OCI-LY3 (cell line): ENCODE measurements at regions not wholly inside any gene's neighbourhood (a gene's known extent, or its start where the extent isn't known, plus 50 kb on each side); places are given as distances from the start of the nearest gene placed in this dataset.

Experiments used
- H2AFZ ChIP-seq: fragments of 200-600, 300-600 bp; shearing (Covaris generic); 2 replicates; pipeline ENCODE4 v1.6.0; 2014; ENCODE audit warnings: antibody characterized with exemption, low read depth, low read length
- H3K27ac ChIP-seq: fragments of 200-600, 300-600 bp; sonication (generic); 2 replicates; pipeline ENCODE4 v1.5.1; 2014; ENCODE audit warnings: mild to moderate bottlenecking, low read length, moderate library complexity, mixed read lengths
- H3K27me3 ChIP-seq: fragments of 200-600, 300-600 bp; sonication (generic); 2 replicates; pipeline ENCODE4 v1.6.1; 2014; ENCODE audit warnings: low read depth, low read length, mixed read lengths
- H3K36me3 ChIP-seq: fragments of 200-600, 300-600 bp; sonication (generic); replicated peaks from 2 replicates; pipeline ENCODE3; 2014; ENCODE audit warnings: low read depth, low read length, mixed read lengths
- H3K4me1 ChIP-seq: fragments of 300-600, 200-600 bp; sonication (generic); 2 replicates; pipeline ENCODE4 v1.6.1; 2014; ENCODE audit warnings: low read length, mixed read lengths
- H3K4me2 ChIP-seq: fragments of 200-600, 300-600 bp; sonication (generic); 2 replicates; pipeline ENCODE4 v1.6.1; 2014; ENCODE audit warnings: low read length, mixed read lengths
- H3K4me3 ChIP-seq: fragments of 300-600, 200-600 bp; sonication (generic); 2 replicates; pipeline ENCODE4 v1.5.1; 2014; ENCODE audit warnings: antibody characterized with exemption, mild to moderate bottlenecking, low read length, moderate library complexity
- H3K79me2 ChIP-seq: fragments of 300-600, 200-600 bp; shearing (Covaris generic); 2 replicates; pipeline ENCODE4 v1.6.1; 2014; ENCODE audit warnings: mild to moderate bottlenecking, low read length, mixed read lengths
- H3K9ac ChIP-seq: fragments of 300-600, 200-600 bp; shearing (Covaris generic); 2 replicates; pipeline ENCODE4 v1.6.0; 2014; ENCODE audit warnings: mild to moderate bottlenecking, low read length, moderate library complexity
- H3K9me3 ChIP-seq: fragments of 200-600, 300-600 bp; shearing (Covaris generic); 2 replicates; pipeline ENCODE4 v1.6.1; 2014; ENCODE audit warnings: low read length, mixed read lengths; ENCODE audit not compliant: insufficient read depth
- H4K20me1 ChIP-seq: fragments of 200-600, 300-600 bp; sonication (generic); 2 replicates; pipeline ENCODE4 v1.6.1; 2016; ENCODE audit warnings: low read length, mixed read lengths; ENCODE audit not compliant: insufficient read depth
- EZH2phosphoT487 ChIP-seq: fragments of 200-600 bp; shearing (Covaris generic); IDR thresholded peaks from 2 replicates; pipeline ENCODE4 v1.6.1; 2018; ENCODE audit warnings: antibody characterized with exemption, mixed run types, low read depth
- TF ChIP-seq, protein P1 (sequence below): fragments of 200-600, 300-600 bp; sonication (generic); IDR thresholded peaks from 2 replicates; pipeline ENCODE4 v1.5.1; 2014; ENCODE audit warnings: antibody characterized with exemption, low read length, low read depth

DNA sequence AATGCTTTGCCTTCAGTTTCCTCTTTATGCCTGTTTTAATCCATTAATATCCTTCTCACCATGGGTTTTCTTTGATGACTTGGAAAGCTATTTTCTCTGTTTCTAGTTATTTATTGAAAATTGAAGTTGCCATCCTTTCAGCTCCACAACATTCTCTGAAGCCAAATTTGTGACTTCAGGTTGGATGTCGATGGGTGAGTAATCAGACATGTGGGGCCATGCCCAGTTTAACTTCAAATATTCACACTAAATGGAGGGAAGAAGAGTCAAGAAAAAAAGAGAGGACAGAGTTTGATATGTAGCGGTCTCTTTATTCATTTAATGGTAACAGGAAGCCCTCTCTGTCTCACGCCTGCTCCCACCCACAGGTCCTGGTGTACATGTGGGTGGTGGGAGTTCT, 89.1 kb upstream of the RIPOR2 start:
- Histone ChIP-seq H3K9ac (no peak overlapping the region), H4K20me1 (peaks cover 97% of the 10 kb centered on the region), H3K9me3 (no peaks in the 10 kb centered on the region), H3K4me2 (no peak overlapping the region), H3K27me3 (no peaks in the 10 kb centered on the region), H3K4me3 (no peak overlapping the region), H3K79me2 (peaks cover 100% of the 10 kb centered on the region), H2AFZ (no peak overlapping the region), H3K27ac (no peak overlapping the region), H3K4me1 (peaks cover 40% of the 10 kb centered on the region), H3K36me3 (peaks cover 40% of the 10 kb centered on the region)
- TF ChIP-seq EZH2phosphoT487: no peak
- TF ChIP-seq, protein P1, sequence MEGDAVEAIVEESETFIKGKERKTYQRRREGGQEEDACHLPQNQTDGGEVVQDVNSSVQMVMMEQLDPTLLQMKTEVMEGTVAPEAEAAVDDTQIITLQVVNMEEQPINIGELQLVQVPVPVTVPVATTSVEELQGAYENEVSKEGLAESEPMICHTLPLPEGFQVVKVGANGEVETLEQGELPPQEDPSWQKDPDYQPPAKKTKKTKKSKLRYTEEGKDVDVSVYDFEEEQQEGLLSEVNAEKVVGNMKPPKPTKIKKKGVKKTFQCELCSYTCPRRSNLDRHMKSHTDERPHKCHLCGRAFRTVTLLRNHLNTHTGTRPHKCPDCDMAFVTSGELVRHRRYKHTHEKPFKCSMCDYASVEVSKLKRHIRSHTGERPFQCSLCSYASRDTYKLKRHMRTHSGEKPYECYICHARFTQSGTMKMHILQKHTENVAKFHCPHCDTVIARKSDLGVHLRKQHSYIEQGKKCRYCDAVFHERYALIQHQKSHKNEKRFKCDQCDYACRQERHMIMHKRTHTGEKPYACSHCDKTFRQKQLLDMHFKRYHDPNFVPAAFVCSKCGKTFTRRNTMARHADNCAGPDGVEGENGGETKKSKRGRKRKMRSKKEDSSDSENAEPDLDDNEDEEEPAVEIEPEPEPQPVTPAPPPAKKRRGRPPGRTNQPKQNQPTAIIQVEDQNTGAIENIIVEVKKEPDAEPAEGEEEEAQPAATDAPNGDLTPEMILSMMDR: no peak

DNA sequence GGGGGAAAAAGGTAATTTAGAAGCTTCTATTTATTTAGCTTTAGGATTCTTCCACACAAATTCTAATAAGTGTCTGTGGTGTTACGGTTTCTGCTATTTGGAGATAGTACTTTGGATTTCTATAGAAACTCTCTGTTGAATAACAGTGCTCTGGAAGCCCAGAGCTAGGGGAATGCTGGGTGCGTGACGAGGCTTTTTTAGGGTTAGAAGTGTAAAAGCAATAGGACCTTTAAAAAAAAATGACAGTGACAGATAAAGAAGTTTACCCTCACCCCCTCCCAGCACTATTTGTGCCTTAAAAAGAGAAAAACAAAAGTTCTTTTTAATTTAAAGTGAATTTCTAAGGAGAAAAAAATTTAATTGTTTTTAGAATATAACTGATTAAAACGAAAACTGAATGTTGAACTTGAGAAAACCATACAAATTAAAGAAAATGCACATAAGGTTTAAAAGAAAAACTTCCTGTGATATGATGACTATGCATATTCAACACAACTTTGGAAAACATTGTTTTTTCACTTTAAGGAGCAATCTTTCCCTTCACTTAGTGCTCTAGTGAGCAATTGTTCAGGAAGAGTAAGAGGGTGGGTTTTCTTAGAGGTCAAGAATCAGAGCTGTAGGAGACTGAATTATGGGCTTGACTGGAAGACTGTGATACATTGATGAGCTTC, 89.6 kb upstream of the RIPOR2 start:
- Histone ChIP-seq H4K20me1 (peaks cover 98% of the 10 kb centered on the region), H3K9me3 (no peaks in the 10 kb centered on the region), H3K79me2 (peaks cover 100% of the 10 kb centered on the region), H3K9ac (no peak overlapping the region), H3K4me3 (no peak overlapping the region), H2AFZ (no peak overlapping the region), H3K27ac (peak overlapping the region; percentile 18), H3K4me2 (0 out of 2 replicates have a peak overlapping the region, but pooled peaks have one; percentile 7), H3K27me3 (no peaks in the 10 kb centered on the region), H3K36me3 (peaks cover 45% of the 10 kb centered on the region), H3K4me1 (peaks cover 46% of the 10 kb centered on the region)
- TF ChIP-seq, protein P1: no peak
- no peak for TF ChIP-seq EZH2phosphoT487

DNA sequence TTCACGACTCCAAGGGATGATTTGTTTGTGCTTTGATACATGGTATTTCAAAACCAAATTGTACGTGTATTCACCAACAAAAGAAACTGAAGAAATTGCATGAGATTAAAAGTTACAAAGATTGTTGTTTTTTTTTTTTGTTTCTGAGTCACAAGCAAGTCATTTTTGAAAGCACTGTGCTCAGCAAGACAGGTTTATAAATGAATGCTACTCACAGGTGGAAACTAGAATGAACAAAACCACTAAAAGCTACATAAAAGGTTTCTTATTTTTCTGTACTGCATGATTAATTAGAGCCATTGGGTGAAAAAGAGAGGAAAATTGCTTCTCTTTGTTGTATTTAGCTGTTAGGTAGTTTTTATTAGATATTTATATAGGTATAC, 90.2 kb upstream of the RIPOR2 start:
- Histone ChIP-seq H2AFZ (no peak overlapping the region), H4K20me1 (peaks cover 98% of the 10 kb centered on the region), H3K4me3 (no peak overlapping the region), H3K9me3 (no peaks in the 10 kb centered on the region), H3K36me3 (peaks cover 48% of the 10 kb centered on the region), H3K4me1 (peaks cover 51% of the 10 kb centered on the region), H3K27me3 (no peaks in the 10 kb centered on the region), H3K79me2 (peaks cover 100% of the 10 kb centered on the region), H3K9ac (no peak overlapping the region), H3K4me2 (0 out of 2 replicates have a peak overlapping the region, but pooled peaks have one; percentile 7), H3K27ac (peak overlapping the region; percentile 18)
- TF ChIP-seq, protein P1: no peak
- no peak for TF ChIP-seq EZH2phosphoT487

DNA sequence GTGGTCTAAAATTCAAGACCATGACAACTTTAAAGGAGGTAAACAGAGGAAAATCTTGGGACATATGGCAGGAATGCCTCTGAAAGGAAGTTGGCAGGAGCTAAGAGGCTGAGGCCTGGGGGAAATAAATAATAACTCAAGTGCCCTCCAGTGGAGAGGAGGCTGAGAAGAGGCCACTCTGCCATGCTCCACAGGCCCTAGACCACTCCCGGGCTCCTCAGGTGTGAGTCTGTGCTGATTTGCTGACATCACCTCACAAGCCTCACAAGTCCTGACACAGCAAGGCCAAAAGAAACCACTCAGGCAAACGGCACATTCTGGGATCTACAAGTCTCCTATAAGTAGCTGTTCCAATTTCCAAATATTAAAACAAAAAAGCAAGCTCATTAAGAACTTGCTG, 91.0 kb upstream of the RIPOR2 start:
- H3K9me3 ChIP-seq: no peaks in the 10 kb centered on the region
- H3K27ac ChIP-seq: peak overlapping the region; percentile 18
- H3K9ac ChIP-seq: no peak overlapping the region
- no peaks in the 10 kb centered on the region for H3K27me3 ChIP-seq
- no peak overlapping the region for H3K4me3 ChIP-seq
- peaks cover 99% of the 10 kb centered on the region for H3K79me2 ChIP-seq
- H4K20me1 ChIP-seq: peaks cover 94% of the 10 kb centered on the region
- TF ChIP-seq, protein P1: no peak
- TF ChIP-seq EZH2phosphoT487: no peak
- H2AFZ ChIP-seq: no peak overlapping the region
- peaks cover 52% of the 10 kb centered on the region for H3K36me3 ChIP-seq
- peak overlapping the region; percentile 73 for H3K4me2 ChIP-seq
- peaks cover 55% of the 10 kb centered on the region for H3K4me1 ChIP-seq
